HG03095 (cell line): ENCODE measurements at regions not wholly inside any gene's neighbourhood (a gene's known extent, or its start where the extent isn't known, plus 50 kb on each side); places are given as distances from the start of the nearest gene placed in this dataset.
"Not testable (repeated sequence)": the region's sequence is repeated elsewhere in the genome, so short reads cannot be mapped to it uniquely, and the experiment has no call there.

Source experiments
- ATAC-seq: cut with Tn5 transposase; IDR thresholded peaks from one replicate; pipeline ENCODE4 v1.9.1; 2021; ENCODE audit warnings: moderate library complexity; ENCODE audit not compliant: unreplicated experiment

DNA sequence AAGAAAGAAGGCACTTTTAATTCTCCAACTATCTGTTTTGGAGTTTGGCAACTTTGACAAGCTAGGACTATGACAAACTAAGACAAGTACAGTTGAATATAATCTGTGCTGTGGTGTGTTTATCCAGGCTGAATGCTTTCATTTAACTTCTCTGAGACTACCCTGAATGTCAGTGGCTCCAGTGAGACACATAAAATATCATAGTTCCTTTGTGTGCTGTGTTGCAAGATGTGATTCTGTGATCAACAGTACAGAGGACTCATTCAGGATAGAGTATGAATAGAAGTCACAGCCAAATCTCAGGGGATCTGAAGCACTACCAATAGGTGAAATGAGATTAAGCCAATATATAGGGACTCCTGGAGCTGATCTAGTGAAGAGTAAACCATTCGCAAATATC lies 876.9 kb upstream of the FBXO33 start:
- no peak for ATAC-seq

DNA sequence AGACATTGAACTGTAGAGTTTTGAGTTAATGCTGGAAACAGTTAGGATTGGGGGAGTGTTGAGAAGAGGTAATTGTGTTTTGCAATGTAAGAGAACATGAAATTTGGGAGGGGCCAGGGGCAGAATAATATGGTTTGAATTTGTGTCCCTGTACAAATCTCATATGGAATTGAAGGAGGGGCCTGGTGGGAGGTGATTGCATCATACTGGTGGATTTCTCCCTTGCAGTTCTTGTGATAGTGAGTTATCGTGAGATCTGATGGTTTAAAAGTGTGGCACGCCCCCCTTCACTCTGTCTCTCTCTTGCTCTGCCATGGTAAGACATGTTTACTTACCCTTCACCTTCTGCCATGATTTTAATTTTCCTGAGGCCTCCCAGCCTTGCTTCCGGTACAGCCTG lies 876.0 kb upstream of the FBXO33 start:
- no peak for ATAC-seq

DNA sequence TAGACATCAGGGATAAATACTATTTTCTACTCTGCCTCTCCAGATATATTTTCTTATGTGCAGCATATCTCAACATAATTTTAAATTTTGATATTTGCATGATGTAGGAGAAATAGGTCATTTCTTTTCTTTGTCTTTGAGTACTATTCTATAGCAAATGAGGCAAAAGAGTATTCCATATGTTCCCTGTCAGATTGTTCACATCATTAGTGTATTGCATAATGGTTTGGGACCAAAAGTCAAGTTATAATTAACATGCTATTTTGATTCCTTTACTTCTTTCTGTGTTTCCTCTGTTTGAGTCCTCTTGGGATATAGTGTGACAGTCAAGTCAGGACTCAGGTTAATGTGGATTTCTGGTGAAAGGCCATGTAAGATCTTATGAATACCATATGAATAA lies 864.6 kb upstream of the FBXO33 start:
- no peak for ATAC-seq

DNA sequence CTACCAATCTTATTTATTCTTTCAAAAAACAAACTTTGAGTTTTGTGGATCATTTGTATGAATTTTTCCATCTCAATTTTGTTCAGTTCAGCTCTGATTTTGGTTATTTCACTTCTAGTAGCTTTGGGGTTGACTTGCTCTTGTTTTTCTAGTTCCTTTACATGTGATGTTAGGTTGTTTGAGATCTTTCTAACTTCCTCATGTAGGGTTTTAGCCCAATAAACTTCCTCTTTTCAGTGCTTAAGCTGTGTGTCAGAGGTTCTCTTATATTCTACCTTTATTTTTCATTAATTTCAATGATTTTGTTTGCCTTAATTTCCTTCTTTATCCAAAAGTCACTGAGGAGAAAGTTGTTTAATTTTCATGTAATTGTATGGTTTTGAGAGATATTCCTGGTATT lies 860.4 kb upstream of the FBXO33 start:
- no peak for ATAC-seq

DNA sequence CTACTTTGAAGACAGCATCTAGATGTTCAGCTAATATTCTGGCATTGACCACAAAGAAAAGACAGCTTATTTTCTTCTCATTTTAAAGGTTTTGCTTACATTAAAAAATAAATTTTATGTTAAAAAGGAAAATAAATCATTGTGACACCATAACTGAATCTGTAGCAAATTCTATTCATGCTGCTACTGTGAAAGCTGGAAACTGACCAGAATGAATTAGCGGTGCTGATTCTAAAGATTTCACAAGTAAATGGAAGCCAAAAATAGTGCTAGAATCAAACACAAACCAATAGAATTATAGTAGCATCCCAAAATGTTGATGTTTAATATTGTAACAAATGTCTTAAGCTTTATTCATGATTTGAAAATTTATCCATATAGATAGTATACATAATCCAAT lies 850.0 kb upstream of the FBXO33 start:
- ATAC-seq: no peak

DNA sequence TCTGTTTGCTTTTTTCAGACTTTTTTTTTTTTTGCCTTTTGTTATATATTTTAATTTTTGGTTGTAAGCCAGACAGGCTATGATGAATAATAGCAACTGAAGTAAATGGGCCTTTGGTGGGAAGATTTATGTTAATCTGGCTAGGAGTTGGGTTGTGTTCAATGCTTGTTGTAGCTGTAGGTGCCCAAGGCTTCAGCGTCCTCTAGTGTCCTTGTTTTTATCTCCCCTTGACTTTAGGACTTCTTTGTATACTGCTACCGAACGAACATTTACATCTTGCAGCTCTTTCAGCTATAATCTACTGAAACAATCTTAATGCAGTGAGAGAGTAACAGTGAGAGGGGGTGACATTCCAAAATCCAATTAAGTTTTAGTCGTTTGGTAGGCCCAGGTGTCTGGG lies 848.4 kb upstream of the FBXO33 start:
- ATAC-seq: no peak

DNA sequence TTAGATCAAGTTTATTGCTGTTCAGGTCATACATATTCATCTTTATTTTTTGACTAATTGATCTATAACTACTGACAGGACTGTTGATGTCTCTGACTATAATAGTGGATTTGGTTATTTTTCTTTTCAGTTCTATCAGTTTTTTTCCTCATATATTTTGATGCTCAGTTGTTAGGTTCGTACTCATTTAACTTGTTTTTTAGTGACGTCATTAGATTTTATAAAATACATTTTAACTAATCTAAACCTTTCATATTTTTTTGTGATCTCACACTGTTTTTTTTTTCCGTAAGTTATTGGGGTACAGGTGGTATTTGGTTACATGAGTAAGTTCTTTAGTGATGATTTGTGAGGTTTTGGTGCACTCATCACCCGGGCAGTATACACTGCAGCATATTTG lies 841.2 kb upstream of the FBXO33 start:
- no peak for ATAC-seq

DNA sequence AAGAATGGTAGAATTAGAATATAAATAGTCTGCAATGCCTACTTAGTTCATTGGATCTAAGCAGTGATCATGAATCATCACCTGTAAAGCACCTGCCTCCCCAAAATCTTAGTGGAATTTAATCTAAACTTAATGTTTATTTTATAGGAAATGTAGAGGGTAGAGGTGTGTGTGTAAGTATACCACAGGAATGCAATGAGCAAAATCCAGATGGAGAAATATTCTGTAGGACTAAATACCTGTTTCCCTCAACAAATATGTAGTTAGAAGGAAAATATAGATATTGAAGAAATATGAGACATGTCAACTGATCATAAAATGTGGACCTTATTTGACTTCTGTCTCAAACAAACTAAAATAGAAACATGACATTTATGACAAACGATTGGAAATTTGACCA lies 839.2 kb upstream of the FBXO33 start:
- no peak for ATAC-seq

DNA sequence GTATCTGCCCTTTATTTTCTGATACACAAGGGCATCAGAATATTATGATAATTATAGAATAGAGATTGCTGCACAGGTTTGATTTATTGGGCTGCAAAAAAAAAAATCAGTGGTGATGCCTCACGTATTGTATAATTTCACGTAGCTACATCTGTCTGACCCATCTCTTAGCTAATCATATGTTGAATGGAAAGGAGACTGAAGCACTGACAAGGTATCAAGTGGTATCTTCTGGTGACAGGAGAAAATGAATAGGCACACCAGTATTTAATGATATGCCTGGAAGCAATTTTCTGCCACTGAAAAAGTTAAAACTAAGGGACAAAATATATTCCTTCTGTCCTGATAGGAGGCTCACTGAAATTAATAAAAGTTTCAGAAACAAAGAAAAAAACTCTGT lies 837.2 kb upstream of the FBXO33 start:
- no peak for ATAC-seq

DNA sequence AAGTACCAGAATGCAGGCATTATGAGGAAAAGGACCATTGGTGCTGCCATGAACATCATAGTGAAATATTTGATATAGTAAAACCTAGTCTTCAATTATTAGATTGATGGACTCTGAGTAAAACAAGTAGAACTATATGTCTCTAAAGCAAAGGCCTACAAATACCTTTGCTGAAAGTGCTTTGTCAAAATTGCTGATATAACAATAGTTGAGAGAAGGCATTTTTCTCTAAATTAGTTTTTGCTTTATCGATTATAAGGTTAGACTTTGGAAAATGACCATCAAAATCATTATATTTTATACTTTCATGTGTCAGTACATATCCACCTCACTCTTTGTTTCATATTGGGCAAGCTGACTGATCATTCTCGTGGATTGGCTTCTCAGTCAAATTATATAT lies 836.0 kb upstream of the FBXO33 start:
- no peak for ATAC-seq

DNA sequence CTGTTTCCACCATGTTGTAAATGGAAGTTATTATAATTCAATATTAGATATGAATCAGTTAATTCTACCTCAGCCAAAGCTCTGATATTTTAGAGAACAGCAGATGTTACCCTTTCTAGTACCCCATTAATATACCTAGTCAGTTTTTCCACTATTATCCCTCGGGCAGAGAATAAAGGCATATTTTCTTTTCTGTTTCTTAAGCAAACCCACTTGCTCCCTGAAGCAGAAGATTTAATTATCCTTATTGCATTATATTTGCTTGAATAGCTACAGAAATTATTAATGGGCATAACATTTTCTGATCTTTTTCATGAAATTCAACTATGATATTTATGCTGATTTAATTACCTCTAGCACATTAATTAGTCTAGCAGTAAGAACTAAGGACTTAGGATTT lies 832.9 kb upstream of the FBXO33 start:
- ATAC-seq: no peak

DNA sequence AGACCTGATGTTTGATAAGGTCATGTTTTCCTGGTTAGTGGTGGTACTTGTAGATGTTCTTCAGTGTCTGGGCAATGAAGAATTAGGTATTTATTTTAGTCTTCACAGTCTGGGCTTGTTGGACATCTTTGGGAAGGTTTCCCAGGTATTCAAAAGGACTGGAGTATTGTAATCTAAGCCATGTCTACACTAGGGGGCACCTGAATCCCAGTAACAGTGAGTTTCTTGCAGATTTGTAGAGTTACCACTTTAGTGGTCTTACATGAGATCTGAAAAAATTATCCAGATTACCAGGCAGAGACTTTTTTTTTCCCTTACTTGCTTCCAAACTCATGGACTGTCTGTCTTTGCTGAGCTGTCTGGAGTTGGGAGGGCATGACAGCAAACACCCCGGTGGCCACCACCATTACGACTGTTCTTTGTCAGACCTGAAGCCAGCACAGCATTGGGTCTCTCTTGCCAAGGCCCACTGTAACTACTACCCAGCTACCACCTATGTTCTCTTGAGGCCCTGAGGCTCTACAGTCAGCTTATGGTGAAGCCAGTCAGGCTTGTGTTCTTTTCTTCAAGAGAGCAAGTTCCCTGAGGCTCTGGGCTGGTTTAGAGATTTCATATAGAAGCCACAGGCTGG lies 820.7 kb upstream of the FBXO33 start:
- no peak for ATAC-seq

DNA sequence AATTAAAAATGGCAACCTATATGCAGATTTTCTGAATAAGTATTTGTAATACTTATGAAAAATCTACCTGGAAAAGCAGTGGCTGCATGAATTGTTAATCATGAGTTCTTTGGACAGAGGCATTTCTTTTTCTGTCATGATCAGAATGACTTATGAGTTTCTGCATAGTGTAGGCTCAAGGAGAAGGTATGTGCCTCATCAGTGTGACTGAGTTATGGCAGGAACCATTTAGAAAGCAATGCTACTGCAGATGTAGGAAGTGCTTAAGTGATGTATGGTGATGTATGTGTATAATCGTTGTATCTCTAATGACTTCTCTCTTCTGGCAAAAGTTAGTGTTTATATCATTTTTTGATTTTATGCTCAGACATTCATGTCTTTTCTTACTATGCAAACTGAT lies 816.4 kb upstream of the FBXO33 start:
- no peak for ATAC-seq

DNA sequence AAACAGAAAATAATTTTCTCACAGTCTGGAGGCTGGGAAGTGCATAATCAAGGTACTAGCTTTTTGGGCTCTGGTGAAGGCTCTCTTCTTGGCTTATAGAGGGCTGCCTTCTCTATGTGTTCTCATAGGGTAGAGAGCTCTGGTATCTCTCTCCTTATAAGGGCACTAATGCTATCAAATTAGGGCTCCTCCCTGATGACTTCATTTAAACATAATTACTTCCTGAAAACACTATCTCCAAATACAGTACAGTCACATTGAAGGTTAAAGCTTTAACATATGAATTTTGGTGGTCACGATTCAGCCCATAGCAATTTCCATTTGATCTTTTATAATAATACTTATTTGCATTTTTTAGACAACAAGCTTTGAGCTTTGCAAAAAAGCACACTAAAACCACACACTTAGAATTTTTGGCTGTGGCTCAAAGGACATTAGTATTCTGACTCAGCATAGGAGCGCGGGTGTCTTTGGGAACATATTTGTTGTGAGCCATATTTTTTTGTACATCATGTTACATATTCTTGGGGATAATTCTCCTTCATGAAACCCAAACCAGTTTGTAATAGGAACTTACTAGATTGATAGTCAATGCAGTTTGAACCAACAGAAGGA lies 808.1 kb upstream of the FBXO33 start:
- ATAC-seq: no peak

DNA sequence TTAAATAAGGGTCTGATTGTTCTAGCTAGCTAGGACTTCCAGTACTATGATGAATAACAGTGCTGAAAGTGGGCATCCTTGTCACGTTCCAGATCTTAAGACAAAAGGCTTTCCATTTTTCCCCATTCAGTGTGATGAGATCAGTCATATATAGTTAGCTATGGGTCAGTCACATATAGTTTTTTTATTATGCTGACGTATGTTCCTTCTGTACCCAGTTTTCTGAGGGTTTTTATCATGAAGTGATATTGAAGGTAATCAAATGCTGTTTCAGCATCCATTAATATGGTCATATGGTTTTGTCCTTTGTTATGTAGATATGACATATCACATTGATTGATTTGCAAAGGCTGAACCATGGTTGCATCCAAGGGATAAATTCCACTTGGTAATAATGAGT lies 800.1 kb upstream of the FBXO33 start:
- no peak for ATAC-seq

DNA sequence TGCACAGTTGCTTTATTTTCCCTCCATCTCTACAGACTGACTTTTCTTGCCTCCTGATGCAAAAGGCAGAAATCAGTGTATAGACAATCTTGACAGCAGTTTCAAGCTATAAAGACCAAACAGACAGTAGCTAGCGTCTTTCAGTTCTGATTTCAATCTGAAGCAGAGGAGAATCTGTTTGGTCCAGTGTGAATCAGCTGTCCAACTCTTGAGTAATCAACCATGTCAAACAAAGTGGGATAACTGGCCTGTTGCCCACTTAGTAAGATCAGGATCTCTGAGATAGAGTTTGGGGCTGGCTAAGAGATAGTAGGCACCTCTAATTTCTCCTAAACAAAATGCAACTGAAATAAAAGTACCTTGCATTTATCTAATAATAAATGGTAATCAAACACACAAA lies 797.4 kb upstream of the FBXO33 start:
- no peak for ATAC-seq

DNA sequence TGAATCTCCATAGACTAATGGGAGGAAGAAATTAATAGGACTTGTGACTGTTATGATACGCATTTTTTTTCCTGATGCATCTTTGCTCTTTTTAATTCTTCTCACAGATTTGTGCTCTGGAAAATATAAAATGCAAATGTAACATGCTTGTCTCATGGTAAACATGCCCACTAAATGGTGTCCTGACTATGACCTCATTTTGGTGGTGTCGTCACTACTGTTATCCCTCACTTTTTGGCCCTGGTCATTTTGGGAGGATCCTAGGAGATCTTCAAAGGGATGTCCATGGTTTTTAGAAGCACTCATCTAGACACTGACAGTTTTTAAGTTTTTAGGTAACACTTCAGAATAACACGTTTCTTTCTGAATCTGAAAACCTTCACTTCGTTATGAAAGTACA lies 790.8 kb upstream of the FBXO33 start:
- ATAC-seq: no peak

DNA sequence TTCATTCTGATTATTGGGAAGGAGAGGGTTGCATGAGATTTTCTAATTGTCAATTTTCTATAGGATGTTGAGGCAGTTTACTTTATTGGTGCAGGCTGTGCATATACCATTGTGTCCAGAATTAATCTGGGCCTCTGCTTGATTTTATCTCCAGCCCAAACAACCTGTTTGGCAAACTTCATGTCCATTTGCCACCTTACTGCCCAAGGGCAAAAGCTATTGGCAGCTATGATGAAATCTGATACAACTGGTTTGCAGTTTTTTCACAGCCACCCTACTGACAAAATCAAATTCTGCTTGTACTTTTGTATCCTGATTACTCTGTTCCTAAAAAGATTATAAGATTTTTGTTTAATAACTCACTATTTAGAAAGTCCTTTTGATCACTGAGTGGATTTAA lies 789.2 kb upstream of the FBXO33 start:
- ATAC-seq: no peak

DNA sequence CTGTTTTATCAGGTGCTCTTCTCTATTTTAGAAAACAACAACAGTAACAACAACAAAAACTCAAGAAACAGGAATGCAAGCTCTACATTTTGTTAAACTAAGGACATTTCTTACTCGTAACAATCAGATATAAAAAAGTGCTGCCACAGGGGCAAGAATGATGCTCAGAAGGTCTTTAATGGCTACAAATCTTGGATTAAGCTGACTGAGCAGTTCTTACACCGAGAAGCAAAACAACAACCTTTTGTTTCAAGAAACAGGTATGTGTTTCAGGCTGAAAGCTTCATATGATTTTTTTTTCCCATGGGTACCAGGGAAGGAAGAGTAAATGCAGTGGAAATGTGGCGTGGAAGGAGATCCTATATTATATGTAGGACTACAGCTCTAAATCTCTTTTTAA lies 786.8 kb upstream of the FBXO33 start:
- no peak for ATAC-seq

DNA sequence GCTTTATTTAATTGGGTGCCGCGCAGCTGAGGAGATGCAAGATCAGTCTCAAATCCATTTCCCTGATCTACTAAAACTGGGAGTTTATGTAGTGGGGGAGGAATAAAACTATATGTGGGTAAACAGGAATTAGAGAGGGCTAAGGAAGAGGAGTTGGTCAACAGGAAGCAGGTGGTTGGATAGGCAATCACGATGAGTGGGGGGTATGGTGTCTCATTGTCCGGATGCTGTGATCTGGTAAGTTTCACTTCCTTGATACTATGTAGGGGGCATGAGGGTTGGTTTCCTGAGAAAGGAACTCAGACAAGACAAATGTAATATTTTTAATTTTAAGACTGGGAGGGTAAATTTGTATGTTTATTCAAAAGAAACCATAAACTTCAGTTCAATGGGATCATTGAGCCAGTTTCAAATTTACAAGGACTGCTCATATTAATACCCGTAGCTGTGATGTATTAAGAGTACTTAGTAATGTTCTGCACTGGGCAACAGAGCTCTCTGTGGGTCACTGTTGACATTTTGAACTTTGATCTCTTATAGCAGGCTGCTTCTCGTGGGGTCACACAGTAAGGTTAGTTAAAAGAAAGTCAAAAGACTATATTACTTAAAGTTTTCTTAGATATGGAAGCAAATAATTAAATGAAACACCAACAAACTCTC lies 786.2 kb upstream of the FBXO33 start:
- no peak for ATAC-seq

DNA sequence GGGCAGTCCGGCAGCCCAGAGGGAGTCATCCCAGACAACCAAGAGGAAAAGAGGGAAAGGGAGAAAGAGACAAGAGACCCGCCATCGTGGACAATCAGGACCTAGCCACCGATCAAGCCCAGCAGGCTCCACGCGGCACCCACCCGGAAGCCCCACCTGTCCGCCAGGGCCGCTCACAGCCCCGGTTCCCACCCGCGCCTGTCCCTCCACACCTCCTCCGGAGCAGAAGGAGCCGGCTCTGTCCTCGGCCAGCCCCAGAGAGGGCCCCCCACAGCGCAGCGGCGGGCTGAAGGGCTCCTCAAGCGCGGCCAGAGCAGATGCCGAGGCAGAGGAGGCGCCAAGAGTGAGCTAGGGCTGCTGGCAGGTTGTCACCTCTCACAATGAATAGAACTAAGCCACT lies 784.7 kb upstream of the FBXO33 start:
- ATAC-seq: no peak

DNA sequence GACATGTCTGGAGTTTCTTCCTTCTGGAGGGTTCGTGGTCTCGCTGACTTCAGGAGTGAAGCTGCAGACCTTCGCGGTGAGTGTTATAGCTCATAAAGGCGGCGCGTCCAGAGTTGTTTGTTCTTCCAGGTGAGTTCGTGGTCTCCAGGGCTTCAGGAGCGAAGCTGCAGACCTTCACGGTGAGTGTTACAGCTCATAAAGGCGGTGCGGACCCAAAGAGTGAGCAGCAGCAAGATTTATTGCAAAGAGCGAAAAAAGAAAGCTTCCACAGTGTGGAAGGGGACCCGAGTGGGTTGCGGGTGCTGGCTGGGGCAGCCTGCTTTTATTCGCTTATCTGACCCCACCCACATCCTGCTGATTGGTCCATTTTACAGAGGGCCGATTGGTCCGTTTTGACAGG lies 784.2 kb upstream of the FBXO33 start:
- not testable (repeated sequence) for ATAC-seq

DNA sequence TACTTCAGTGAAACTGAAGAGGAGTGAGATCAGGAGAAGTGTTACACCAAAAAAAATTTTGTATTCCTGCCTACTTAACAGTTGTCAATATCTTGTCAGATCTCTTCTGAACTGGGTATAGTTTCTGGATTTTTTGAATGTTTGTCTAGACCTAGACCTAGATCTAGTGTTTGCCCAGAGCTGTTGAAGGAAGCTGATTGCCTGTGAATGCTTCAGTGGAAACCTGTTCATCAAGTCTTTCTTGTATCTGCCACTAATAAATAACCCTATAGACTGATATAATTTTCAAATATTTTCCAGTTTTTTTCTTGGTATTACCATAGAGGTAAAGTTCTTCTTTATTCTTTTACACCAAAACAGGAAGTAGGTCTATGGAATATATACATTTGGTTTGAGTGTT lies 781.5 kb upstream of the FBXO33 start:
- no peak for ATAC-seq
